Esophagus squamous epithelium (tissue), 4 donors: ENCODE measurements at regions not wholly inside any gene's neighbourhood (a gene's known extent, or its start where the extent isn't known, plus 50 kb on each side); places are given as distances from the start of the nearest gene placed in this dataset.

ENCODE experiments used
- POLR2A ChIP-seq, 4 donors: fragments of 450-650 bp; IDR thresholded peaks; one replicate each; pipeline ENCODE4 v1.6.1; 2017; ENCODE audit warnings: antibody characterized with exemption in 4 of 4, mild to moderate bottlenecking in 4 of 4, moderate library complexity in 3 of 4
- TF ChIP-seq, protein P1 (sequence below), 6 experiments: fragments of 450-650 bp in 4 of 6; fragments of 200-600 bp in 2 of 6; sonication (generic) in 2 of 6; IDR thresholded peaks; one replicate each; pipeline ENCODE4 v1.5.1; 2016 to 2019; ENCODE audit warnings: antibody characterized with exemption in 6 of 6, mild to moderate bottlenecking in 4 of 6, moderate library complexity in 4 of 6

DNA sequence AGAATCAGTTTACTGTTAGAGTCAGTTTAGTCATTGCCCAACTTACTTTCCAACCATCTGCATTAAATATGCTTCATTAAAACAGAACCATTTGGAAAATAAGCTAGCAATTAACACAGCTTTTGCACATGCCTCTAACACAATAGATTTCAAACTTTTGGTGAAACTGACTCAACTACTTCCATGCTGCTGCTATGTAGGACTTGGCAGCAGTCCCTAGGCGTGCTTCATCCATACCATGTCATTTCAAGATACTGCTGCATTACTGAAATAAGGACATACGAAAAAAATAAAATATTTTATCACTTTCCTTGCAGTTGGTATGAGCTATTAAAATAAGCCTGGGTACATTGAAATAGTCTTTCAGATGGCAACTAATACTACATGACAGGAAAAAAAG lies 65.5 kb upstream of the SOX6 start:
- TF ChIP-seq POLR2A (IDR thresholded peaks at IDR 0.05), result no peak
- TF ChIP-seq, protein P1, sequence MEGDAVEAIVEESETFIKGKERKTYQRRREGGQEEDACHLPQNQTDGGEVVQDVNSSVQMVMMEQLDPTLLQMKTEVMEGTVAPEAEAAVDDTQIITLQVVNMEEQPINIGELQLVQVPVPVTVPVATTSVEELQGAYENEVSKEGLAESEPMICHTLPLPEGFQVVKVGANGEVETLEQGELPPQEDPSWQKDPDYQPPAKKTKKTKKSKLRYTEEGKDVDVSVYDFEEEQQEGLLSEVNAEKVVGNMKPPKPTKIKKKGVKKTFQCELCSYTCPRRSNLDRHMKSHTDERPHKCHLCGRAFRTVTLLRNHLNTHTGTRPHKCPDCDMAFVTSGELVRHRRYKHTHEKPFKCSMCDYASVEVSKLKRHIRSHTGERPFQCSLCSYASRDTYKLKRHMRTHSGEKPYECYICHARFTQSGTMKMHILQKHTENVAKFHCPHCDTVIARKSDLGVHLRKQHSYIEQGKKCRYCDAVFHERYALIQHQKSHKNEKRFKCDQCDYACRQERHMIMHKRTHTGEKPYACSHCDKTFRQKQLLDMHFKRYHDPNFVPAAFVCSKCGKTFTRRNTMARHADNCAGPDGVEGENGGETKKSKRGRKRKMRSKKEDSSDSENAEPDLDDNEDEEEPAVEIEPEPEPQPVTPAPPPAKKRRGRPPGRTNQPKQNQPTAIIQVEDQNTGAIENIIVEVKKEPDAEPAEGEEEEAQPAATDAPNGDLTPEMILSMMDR (IDR thresholded peaks at IDR 0.05), result no peak
